Activated CD4-positive, alpha-beta T cell treated with anti-CD3 and anti-CD28 coated beads, Interleukin-2, amount 10 ng/mL, durations not matched to agents 24 days and 14 days (primary cell): ENCODE measurements at regions not wholly inside any gene's neighbourhood (a gene's known extent, or its start where the extent isn't known, plus 50 kb on each side); places are given as distances from the start of the nearest gene placed in this dataset.
"Not testable (repeated sequence)": the region's sequence is repeated elsewhere in the genome, so short reads cannot be mapped to it uniquely, and the experiment has no call there.

Experiments used
- DNase-seq: peaks from one replicate; pipeline ENCODE4 v3.0.0; 2022
- H3K27ac Mint-ChIP-seq: one replicate; pipeline ENCODE4 v1.8.0; 2022; ENCODE audit warnings: mild to moderate bottlenecking, mixed read lengths
- H3K27me3 Mint-ChIP-seq: one replicate; pipeline ENCODE4 v1.8.0; 2022; ENCODE audit warnings: mixed read lengths
- H3K36me3 Mint-ChIP-seq: one replicate; pipeline ENCODE4 v1.8.0; 2022; ENCODE audit warnings: low read depth, mild to moderate bottlenecking, mixed read lengths
- H3K4me1 Mint-ChIP-seq: one replicate; pipeline ENCODE4 v1.8.0; 2021; ENCODE audit warnings: mixed read lengths
- H3K4me3 Mint-ChIP-seq: one replicate; pipeline ENCODE4 v1.8.0; 2022; ENCODE audit warnings: mild to moderate bottlenecking, moderate library complexity, mixed read lengths
- H3K9me3 Mint-ChIP-seq: one replicate; pipeline ENCODE4 v1.8.0; 2021; ENCODE audit warnings: mixed read lengths
- intact Hi-C: fragments of 100-400 bp; cut with micrococcal nuclease; formaldehyde crosslinking; loops from one replicate; pipeline ENCODE4 v1.15.1; 2023

DNA sequence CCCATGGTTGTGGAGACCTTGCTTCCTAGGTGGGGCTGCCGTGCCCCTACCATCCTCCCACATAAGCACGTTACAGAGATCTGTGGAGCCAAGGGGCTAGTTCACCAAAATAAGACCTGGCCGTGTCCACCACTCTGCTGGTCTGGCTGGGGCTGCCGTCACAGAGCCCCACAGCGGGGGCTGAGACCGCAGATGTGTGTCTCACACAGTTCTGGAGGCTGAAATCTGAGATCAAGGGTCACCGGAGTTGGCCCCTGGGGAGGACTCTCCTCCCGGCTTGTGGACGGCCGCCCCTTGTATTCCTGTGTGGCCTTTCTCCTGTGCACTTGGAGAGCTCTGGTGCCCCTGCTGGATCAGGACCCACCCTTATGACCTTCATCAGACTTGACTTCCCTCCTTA, 147.4 kb downstream of the IGLL1 start:
- H3K9me3 Mint-ChIP-seq, H3K27me3 Mint-ChIP-seq, DNase-seq, intact Hi-C loops, H3K36me3 Mint-ChIP-seq, H3K27ac Mint-ChIP-seq, H3K4me1 Mint-ChIP-seq: not testable (repeated sequence)
- peak overlapping the region; percentile 79 for H3K4me3 Mint-ChIP-seq

- H3K4me1 Mint-ChIP-seq, result peaks cover 6% of the 10 kb centered on the region
- peaks cover 10% of the 10 kb centered on the region for H3K9me3 Mint-ChIP-seq
- intact Hi-C loops, result no loop called here
- H3K27ac Mint-ChIP-seq, result no peak overlapping the region
- peaks cover 2% of the 10 kb centered on the region for H3K36me3 Mint-ChIP-seq
- H3K4me3 Mint-ChIP-seq, result no peak overlapping the region
- no peaks in the 10 kb centered on the region for H3K27me3 Mint-ChIP-seq
- no peak for DNase-seq
Observed at GRCh38 chr22:23431337-23432072, 148.6 kb downstream of the IGLL1 start.

- intact Hi-C loops, H3K4me3 Mint-ChIP-seq, H3K9me3 Mint-ChIP-seq, H3K4me1 Mint-ChIP-seq, DNase-seq, H3K27me3 Mint-ChIP-seq, H3K36me3 Mint-ChIP-seq: not testable (repeated sequence)
- H3K27ac Mint-ChIP-seq, result peak overlapping the region; percentile 12
Observed at GRCh38 chr22:23424551-23425068, 155.5 kb downstream of the IGLL1 start.

GRCh38 chr22:23424031-23424430, 156.1 kb downstream of the IGLL1 start:
- Mint-ChIP-seq H3K9me3 (peaks cover 4% of the 10 kb centered on the region), H3K27ac (no peak overlapping the region), H3K4me3 (no peak overlapping the region), H3K4me1 (peaks cover 3% of the 10 kb centered on the region), H3K27me3 (peaks cover 2% of the 10 kb centered on the region), H3K36me3 (no peaks in the 10 kb centered on the region)
- DNase-seq, result no peak
- intact Hi-C loops, result no loop called here

DNA sequence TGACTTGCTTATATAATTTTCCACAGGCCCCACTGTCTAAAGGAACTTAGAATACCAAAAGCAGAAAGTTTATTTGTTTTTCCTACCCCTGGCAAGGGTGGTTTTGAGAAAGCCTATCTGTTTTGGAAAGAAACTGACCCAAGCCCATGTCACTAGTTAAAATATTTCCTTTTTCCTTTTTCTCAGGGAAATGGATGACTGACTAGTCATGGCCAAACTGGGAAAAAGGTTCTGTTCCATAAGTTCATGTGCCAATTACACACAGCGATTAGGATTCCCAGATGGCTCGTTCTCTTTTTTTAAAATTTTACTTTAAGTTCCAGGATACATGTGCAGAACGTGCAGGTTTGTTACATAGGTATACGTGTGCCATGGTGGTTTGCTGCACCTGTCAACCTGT, 157.8 kb downstream of the IGLL1 start:
- H3K27me3 Mint-ChIP-seq, DNase-seq, intact Hi-C loops, H3K36me3 Mint-ChIP-seq, H3K4me3 Mint-ChIP-seq, H3K4me1 Mint-ChIP-seq, H3K27ac Mint-ChIP-seq, H3K9me3 Mint-ChIP-seq: not testable (repeated sequence)

- DNase-seq, H3K36me3 Mint-ChIP-seq, H3K27me3 Mint-ChIP-seq, intact Hi-C loops, H3K9me3 Mint-ChIP-seq, H3K27ac Mint-ChIP-seq, H3K4me1 Mint-ChIP-seq, H3K4me3 Mint-ChIP-seq: not testable (repeated sequence)
Observed at GRCh38 chr22:23421300-23421699, 158.8 kb downstream of the IGLL1 start.

- intact Hi-C loops, result no loop called here
- H3K4me1 Mint-ChIP-seq, result no peaks in the 10 kb centered on the region
- no peaks in the 10 kb centered on the region for H3K36me3 Mint-ChIP-seq
- H3K27ac Mint-ChIP-seq, result no peak overlapping the region
- no peaks in the 10 kb centered on the region for H3K9me3 Mint-ChIP-seq
- H3K4me3 Mint-ChIP-seq, result no peak overlapping the region
- H3K27me3 Mint-ChIP-seq, result peaks cover 7% of the 10 kb centered on the region
- no peak for DNase-seq
Observed at GRCh38 chr22:23419931-23420330, 160.2 kb downstream of the IGLL1 start.

DNA sequence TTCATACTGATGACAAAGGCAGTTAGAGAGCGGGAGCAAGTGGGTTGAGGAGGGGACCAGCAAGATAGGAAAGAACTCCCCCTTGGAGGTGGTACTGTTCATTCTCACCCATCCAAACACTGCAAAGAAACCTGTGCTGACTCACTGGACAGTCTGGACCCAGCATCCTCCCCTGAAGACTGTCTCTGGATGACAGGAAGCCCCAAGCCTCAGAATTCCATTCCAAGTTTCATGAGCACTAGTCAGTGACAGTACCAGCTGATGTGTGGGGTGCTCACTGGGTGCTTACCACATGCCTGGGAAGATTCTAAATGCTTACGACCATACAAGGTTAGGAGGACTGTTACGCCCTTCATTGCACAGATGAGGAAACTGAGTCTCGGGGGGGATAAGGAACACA, 160.9 kb downstream of the IGLL1 start:
- Mint-ChIP-seq H3K27ac (no peak overlapping the region), H3K4me3 (no peak overlapping the region), H3K36me3 (no peaks in the 10 kb centered on the region), H3K4me1 (no peaks in the 10 kb centered on the region), H3K9me3 (no peaks in the 10 kb centered on the region), H3K27me3 (peaks cover 7% of the 10 kb centered on the region)
- no peak for DNase-seq
- intact Hi-C loops, result no loop called here

DNA sequence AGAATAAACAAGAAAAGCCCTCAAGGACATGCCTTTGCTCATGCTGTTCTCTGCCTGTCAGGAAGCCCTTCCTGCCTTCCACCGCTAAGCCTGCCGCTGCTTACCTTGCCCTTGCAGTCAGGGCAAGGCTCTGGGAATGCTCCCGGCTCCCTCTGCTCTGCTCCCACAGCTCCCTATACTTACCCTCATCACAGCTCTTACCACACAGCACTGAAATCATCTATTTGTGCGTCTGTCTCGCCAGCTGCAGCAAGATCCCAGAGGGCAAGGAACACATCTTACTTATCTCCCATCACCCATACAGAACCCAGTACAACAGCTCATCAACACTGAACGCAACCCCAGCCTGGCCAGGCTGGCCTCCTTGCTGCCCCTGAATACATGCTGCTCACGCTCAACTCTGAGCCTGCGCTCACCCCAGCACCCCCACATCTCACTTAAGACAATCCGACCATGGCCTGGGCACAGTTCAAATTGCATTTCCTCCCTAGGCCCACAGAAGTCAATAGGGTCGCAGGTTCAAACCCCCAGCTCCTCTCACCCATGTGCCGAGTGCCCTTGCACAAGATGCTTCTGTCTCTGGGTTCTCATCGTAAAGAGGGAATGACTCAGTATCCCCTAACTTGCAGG, 161.8 kb downstream of the IGLL1 start:
- DNase-seq, result no peak
- intact Hi-C loops, result no loop called here
- Mint-ChIP-seq H3K27ac (no peak overlapping the region), H3K27me3 (peaks cover 7% of the 10 kb centered on the region), H3K4me3 (no peak overlapping the region), H3K9me3 (no peaks in the 10 kb centered on the region), H3K36me3 (no peaks in the 10 kb centered on the region), H3K4me1 (no peaks in the 10 kb centered on the region)

- peaks cover 10% of the 10 kb centered on the region for H3K27me3 Mint-ChIP-seq
- DNase-seq, H3K27ac Mint-ChIP-seq, intact Hi-C loops, H3K36me3 Mint-ChIP-seq, H3K9me3 Mint-ChIP-seq, H3K4me3 Mint-ChIP-seq, H3K4me1 Mint-ChIP-seq: not testable (repeated sequence)
Observed at GRCh38 chr22:23417327-23417726, 162.8 kb downstream of the IGLL1 start.

DNA sequence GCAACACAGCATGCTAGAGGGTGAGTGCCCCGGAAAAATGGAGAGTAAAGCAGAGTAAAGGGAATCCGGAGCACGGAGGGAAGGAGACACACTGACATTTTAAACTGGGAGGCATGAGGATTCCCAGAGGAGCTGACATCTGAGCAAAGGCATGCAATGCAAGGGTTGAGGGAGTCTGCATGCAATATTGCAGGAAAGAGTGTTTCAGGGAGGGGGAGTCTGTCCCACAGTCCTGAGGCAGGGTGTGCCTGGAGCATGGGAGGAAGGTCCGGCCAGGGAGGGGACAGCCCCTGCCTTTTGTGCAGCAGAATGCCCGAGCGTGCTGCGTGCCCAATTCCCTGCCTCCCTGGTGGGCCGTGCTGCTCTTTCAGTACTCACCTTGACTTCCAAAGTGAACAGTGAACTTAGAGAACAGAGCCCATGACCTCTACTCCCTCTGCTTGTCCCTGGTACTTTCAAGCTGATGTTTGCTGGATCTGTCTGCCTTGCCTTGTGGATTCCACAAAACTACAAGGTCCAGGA, 163.9 kb downstream of the IGLL1 start:
- DNase-seq, H3K9me3 Mint-ChIP-seq, H3K4me1 Mint-ChIP-seq, H3K36me3 Mint-ChIP-seq, H3K4me3 Mint-ChIP-seq, H3K27ac Mint-ChIP-seq, intact Hi-C loops: not testable (repeated sequence)
- H3K27me3 Mint-ChIP-seq, result peaks cover 10% of the 10 kb centered on the region

GRCh38 chr22:23415490-23415851, 164.6 kb downstream of the IGLL1 start:
- H3K4me3 Mint-ChIP-seq, result no peak overlapping the region
- H3K9me3 Mint-ChIP-seq, result no peaks in the 10 kb centered on the region
- H3K4me1 Mint-ChIP-seq, result no peaks in the 10 kb centered on the region
- DNase-seq, result no peak
- H3K27ac Mint-ChIP-seq, result no peak overlapping the region
- intact Hi-C loops, result no loop called here
- no peaks in the 10 kb centered on the region for H3K36me3 Mint-ChIP-seq
- peaks cover 10% of the 10 kb centered on the region for H3K27me3 Mint-ChIP-seq

DNA sequence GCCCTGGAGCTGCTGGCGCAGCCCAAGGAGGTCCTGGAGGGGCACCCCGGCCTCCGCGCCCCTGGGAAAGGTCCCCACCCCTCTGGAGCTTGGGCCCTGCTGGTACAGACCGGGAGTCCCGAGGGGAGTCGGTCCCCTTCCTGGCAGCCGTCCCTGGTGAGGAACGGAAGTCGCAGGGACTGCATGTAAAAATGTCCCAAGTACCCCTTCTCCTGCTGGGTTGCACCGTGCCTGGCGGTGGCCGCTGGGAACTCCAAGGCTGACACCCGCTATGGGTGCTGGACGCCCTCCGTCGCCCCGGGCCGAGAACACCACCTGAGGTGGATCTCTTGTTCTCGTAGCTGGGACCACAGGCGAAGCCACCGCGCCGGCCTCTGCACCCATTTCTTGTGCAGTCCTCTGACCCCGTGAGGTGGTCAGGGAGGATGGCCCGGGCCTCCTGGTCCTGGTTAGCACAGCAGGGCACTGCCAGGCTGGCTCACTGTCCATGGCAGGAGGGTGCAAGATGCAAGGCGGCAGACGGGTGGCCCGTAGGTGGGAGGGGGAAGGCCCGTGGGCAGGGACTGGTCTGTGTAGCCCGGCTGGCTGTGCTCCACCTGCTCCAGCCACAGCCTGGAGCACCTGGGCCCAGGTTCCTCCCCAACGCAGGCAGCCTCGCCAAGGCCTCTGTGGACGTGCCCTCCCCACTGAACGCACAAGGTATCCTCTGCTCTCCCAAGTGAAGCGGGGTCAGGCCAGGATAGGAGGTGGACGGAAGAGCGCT, 165.2 kb downstream of the IGLL1 start:
- H3K9me3 Mint-ChIP-seq, result no peaks in the 10 kb centered on the region
- no peaks in the 10 kb centered on the region for H3K36me3 Mint-ChIP-seq
- H3K27ac Mint-ChIP-seq, result no peak overlapping the region
- H3K4me1 Mint-ChIP-seq, result no peaks in the 10 kb centered on the region
- no peak for DNase-seq
- no peak overlapping the region for H3K4me3 Mint-ChIP-seq
- H3K27me3 Mint-ChIP-seq, result peaks cover 10% of the 10 kb centered on the region
- intact Hi-C loops, result no loop called here

DNA sequence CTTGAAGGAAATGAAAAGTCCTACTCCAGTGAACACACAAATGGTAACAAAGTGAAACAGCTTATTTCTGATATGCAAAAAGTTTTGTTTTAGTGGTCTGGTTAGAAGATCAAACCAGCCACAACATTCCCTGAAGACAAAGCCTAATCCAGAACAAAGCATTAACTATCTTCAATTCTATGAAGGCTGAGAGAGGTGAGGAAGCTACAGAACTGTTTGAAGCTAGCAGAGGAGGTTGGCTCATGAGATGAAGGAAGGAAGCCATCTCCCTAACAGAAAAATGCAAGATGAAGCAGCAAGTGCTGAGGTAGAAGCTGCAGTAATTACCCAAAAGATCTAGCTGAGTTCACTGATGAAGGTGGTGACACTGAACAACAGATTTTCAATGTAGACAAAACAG, 168.4 kb downstream of the IGLL1 start:
- DNase-seq, result no peak
- intact Hi-C loops, result no loop called here
- Mint-ChIP-seq H3K4me1 (no peaks in the 10 kb centered on the region), H3K27me3 (peaks cover 3% of the 10 kb centered on the region), H3K27ac (no peak overlapping the region), H3K4me3 (no peak overlapping the region), H3K36me3 (no peaks in the 10 kb centered on the region), H3K9me3 (no peaks in the 10 kb centered on the region)
